Endometrium (tissue), 2 donors: ENCODE measurements at regions not wholly inside any gene's neighbourhood (a gene's known extent, or its start where the extent isn't known, plus 50 kb on each side); places are given as distances from the start of the nearest gene placed in this dataset.

Experiments used
- FAIRE-seq: peaks from 2 replicates; lab custom pipeline; 2012; peaks lifted over from hg19 to GRCh38; lab: Jason Lieb, UNC
- donor health status: control.
- donor health status: control.

GRCh38 chr9:38312406-38312805 lies 80.1 kb upstream of the ALDH1B1 start:
- no peak for FAIRE-seq

GRCh38 chr9:38311382-38312270 lies 80.9 kb upstream of the ALDH1B1 start:
- FAIRE-seq = no peak

GRCh38 chr9:38309324-38310195 lies 82.9 kb upstream of the ALDH1B1 start:
- no peak for FAIRE-seq

- no peak for FAIRE-seq
These were observed 84.4 kb upstream of the ALDH1B1 start for GRCh38 chr9:38308136-38308535.

- FAIRE-seq = no peak
These were observed 85.6 kb upstream of the ALDH1B1 start for GRCh38 chr9:38306899-38307298.

- no peak for FAIRE-seq
These were observed 86.9 kb upstream of the ALDH1B1 start for GRCh38 chr9:38305582-38305981.

- FAIRE-seq = no peak
These were observed 91.0 kb upstream of the ALDH1B1 start for GRCh38 chr9:38301376-38302106.

- no peak for FAIRE-seq
These were observed 92.6 kb upstream of the ALDH1B1 start for GRCh38 chr9:38299856-38300255.

GRCh38 chr9:38298904-38299303 lies 93.6 kb upstream of the ALDH1B1 start:
- no peak for FAIRE-seq

GRCh38 chr9:38298503-38298902 lies 94.0 kb upstream of the ALDH1B1 start:
- FAIRE-seq = no peak

- FAIRE-seq = no peak
These were observed 95.7 kb upstream of the ALDH1B1 start for GRCh38 chr9:38296807-38297206.

GRCh38 chr9:38295764-38296163 lies 96.7 kb upstream of the ALDH1B1 start:
- FAIRE-seq = no peak

GRCh38 chr9:38294220-38294960 lies 98.1 kb upstream of the ALDH1B1 start:
- FAIRE-seq = no peak

GRCh38 chr9:38293022-38293421 lies 99.5 kb upstream of the ALDH1B1 start:
- no peak for FAIRE-seq

GRCh38 chr9:38292480-38292879 lies 100.0 kb upstream of the ALDH1B1 start:
- no peak for FAIRE-seq

GRCh38 chr9:38289866-38290245 lies 102.6 kb upstream of the ALDH1B1 start:
- FAIRE-seq = no peak

- FAIRE-seq = no peak
These were observed 103.2 kb upstream of the ALDH1B1 start for GRCh38 chr9:38289236-38289865.

- no peak for FAIRE-seq
These were observed 104.0 kb upstream of the ALDH1B1 start for GRCh38 chr9:38288502-38288901.

- FAIRE-seq = no peak
These were observed 105.0 kb upstream of the ALDH1B1 start for GRCh38 chr9:38287420-38287985.

- no peak for FAIRE-seq
These were observed 105.7 kb upstream of the ALDH1B1 start for GRCh38 chr9:38286766-38287165.

- FAIRE-seq = no peak
These were observed 106.1 kb upstream of the ALDH1B1 start for GRCh38 chr9:38286357-38286756.
